CD4-positive, CD25-positive, alpha-beta regulatory T cell (primary cell): ENCODE measurements at regions not wholly inside any gene's neighbourhood (a gene's known extent, or its start where the extent isn't known, plus 50 kb on each side); places are given as distances from the start of the nearest gene placed in this dataset.

ENCODE experiments used
- ATAC-seq, 2 donors: fragments of 150-1000 bp; cut with Tn5 transposase; one replicate each; pipeline ENCODE4 v1.10.0; 2021; ENCODE audit warnings: low read depth in 2 of 2, moderate number of reproducible peaks in 2 of 2, moderate library complexity in 1 of 2
- DNase-seq, 3 donors: peaks; one replicate each; pipeline versions ENCODE4 v3.0.0 to v3.0.0-alpha.2; 2012 to 2022; ENCODE audit warnings: mixed read lengths in 1 of 3
- H3K27ac ChIP-seq: one replicate; pipeline ENCODE4 v1.7.0; 2013; ENCODE audit warnings: mild to moderate bottlenecking, low read length; ENCODE audit not compliant: insufficient read depth, poor library complexity, severe bottlenecking
- H3K27me3 ChIP-seq: one replicate; pipeline ENCODE4 v1.7.0; 2013; ENCODE audit warnings: low read length; ENCODE audit not compliant: control insufficient read depth, insufficient read depth
- H3K36me3 ChIP-seq: one replicate; pipeline ENCODE4 v1.7.0; 2013; ENCODE audit warnings: mild to moderate bottlenecking, low read length, moderate library complexity; ENCODE audit not compliant: control insufficient read depth, insufficient read depth
- H3K4me1 ChIP-seq: 2 replicates; pipeline ENCODE4 v1.7.0; 2013; ENCODE audit warnings: mild to moderate bottlenecking, low read length; ENCODE audit not compliant: insufficient read depth, control insufficient read depth, poor library complexity, severe bottlenecking
- H3K4me3 ChIP-seq: one replicate; pipeline ENCODE4 v1.7.0; 2013; ENCODE audit warnings: low read depth, mild to moderate bottlenecking, low read length, moderate library complexity
- H3K9me3 ChIP-seq, 2 experiments: 1 replicate in 1 of 2; 2 replicates in 1 of 2; pipeline ENCODE4 v1.7.0; 2013; ENCODE audit warnings: low read length in 2 of 2, mild to moderate bottlenecking in 1 of 2, moderate library complexity in 1 of 2; ENCODE audit not compliant: control insufficient read depth in 2 of 2
- H3K27ac Mint-ChIP-seq, 3 donors: one replicate each; pipeline ENCODE4 v1.8.0; 2020 to 2022; ENCODE audit warnings: mild to moderate bottlenecking in 3 of 3, mixed read lengths in 3 of 3, moderate library complexity in 2 of 3
- H3K27me3 Mint-ChIP-seq: one replicate; pipeline ENCODE4 v1.8.0; 2022; ENCODE audit warnings: mild to moderate bottlenecking, mixed read lengths
- H3K36me3 Mint-ChIP-seq: one replicate; pipeline ENCODE4 v1.8.0; 2020; ENCODE audit warnings: mixed read lengths
- H3K4me1 Mint-ChIP-seq, 4 donors: one replicate each; pipeline ENCODE4 v1.8.0; 2020 to 2022; ENCODE audit warnings: mixed read lengths in 4 of 4, mild to moderate bottlenecking in 1 of 4
- H3K4me3 Mint-ChIP-seq, 4 donors: one replicate each; pipeline ENCODE4 v1.8.0; 2020 to 2022; ENCODE audit warnings: mild to moderate bottlenecking in 4 of 4, mixed read lengths in 4 of 4, moderate library complexity in 3 of 4
- H3K9me3 Mint-ChIP-seq, 7 donors: one replicate each; pipeline ENCODE4 v1.8.0; 2020 to 2022; ENCODE audit warnings: mixed read lengths in 7 of 7, mild to moderate bottlenecking in 3 of 7, moderate library complexity in 2 of 7

DNA sequence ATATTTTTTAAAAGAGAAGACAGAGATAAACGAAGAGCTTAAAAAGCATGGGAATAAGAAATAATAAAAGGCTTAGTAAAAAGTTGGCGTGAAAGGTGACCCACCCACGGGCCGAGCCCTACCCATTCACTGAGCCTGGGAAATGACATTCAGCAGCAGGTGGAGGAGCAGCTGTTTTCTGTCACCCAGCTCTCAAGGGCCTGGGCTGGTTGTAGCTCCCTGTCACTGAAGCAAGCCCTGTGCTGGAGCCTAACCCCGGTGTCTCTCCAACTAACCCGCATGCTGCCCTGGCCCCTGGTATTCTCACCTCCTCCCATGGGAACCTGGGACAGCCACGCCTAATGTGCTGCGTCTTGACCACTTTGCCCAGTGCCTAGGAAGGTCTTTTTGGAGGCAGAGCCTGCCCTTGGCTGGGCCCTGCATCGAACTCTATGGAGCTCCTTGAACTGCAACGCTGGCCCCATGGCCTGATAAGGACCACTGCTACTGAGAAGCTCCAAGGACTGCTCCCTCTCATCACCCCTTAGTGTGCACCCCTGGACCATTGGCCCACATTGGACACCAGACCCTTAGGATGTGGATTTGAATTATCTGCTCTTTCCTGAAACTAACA lies 68.8 kb upstream of the IYD start:
- Mint-ChIP-seq H3K27me3 (no peaks in the 10 kb centered on the region), H3K27ac (no peak overlapping the region), H3K4me3 (no peak overlapping the region), H3K4me1 (no peaks in the 10 kb centered on the region), H3K9me3 (peaks cover 0 to 6% (median 2%) of the 10 kb centered on the region in 7 donors), H3K36me3 (no peaks in the 10 kb centered on the region)
- DNase-seq = no peak
- no peak for ATAC-seq
- no peak overlapping the region for H3K27ac ChIP-seq
- no peaks in the 10 kb centered on the region for H3K36me3 ChIP-seq
- H3K4me1 ChIP-seq = no peaks in the 10 kb centered on the region
- H3K9me3 ChIP-seq = peaks cover 1 to 6% of the 10 kb centered on the region in 2 experiments
- H3K27me3 ChIP-seq = no peaks in the 10 kb centered on the region
- H3K4me3 ChIP-seq = no peak overlapping the region

DNA sequence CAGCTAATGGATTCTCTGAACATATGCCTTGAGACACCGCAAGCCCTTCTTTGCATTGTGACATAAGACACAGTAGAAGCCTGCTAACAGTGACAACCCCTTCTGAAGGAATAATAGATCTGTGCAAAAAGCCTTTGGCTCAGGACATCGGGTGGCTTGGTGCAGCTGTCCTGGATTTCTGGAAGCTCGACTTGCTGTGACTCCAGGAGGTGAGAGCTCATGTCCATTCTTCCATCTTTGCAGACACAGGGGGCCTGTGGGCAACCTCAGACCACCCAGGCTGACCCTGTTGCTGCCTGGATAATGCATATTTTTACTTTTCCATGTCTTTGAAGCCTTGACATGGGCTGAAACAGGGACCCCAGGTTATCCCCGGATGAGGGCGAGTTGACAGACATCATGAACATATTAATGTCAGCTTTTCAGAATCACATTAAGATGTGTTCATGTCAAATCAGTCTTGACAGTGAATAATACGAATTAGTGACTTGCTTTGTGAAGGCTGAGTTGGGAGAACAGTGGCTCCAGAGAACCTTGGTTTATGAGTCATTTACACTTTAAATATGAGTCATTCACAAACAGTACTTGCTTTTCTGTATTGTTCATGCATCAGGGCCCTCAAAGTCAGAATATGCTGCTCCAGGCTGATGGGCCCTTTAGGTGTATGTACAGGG lies 66.8 kb upstream of the IYD start:
- peaks cover 5% of the 10 kb centered on the region for H3K27me3 Mint-ChIP-seq
- no peak for ATAC-seq
- no peaks in the 10 kb centered on the region for H3K4me1 ChIP-seq
- no peaks in the 10 kb centered on the region for H3K36me3 ChIP-seq
- H3K27me3 ChIP-seq = no peaks in the 10 kb centered on the region
- no peak overlapping the region for H3K27ac Mint-ChIP-seq
- H3K4me3 ChIP-seq = no peak overlapping the region
- H3K4me1 Mint-ChIP-seq = no peaks in the 10 kb centered on the region
- no peaks in the 10 kb centered on the region for H3K9me3 ChIP-seq
- H3K36me3 Mint-ChIP-seq = no peaks in the 10 kb centered on the region
- DNase-seq = peak in 1 of 3 donors; percentile 3
- H3K4me3 Mint-ChIP-seq = no peak overlapping the region
- H3K27ac ChIP-seq = no peak overlapping the region
- peaks cover 0 to 6% (median 2%) of the 10 kb centered on the region in 7 donors for H3K9me3 Mint-ChIP-seq

DNA sequence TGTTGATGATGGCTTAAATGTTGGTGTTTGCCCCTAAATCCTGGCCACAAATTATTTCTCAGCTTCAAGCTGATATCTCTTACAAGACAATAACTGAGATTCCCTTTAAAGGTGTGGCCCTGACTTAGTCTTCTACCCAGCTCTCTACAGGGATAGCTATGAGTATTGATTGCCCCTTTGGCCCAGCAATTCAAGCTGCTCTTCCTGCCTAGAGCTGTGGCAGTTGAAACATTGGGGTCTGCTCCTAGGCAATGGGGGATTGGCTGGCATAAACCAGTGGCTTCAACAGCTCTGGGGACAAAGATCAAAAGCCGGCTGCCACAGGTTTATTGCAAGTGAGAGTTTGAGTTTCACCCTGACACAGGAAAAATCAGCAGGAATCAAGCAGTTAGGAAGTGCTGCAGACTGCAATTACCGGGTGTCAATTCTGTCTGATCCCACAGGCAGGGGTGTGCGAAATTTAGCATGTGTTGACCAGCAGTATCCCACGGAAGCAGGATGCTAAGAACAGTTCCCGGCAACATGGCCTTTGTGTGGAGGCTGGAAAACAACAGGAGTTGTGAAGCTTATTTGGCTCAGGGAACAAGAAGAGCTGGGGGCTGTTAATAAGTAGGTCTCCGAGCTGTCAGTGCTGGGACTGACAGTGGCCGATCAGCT lies 66.2 kb upstream of the IYD start:
- no peak for ATAC-seq
- no peak overlapping the region for H3K27ac Mint-ChIP-seq

DNA sequence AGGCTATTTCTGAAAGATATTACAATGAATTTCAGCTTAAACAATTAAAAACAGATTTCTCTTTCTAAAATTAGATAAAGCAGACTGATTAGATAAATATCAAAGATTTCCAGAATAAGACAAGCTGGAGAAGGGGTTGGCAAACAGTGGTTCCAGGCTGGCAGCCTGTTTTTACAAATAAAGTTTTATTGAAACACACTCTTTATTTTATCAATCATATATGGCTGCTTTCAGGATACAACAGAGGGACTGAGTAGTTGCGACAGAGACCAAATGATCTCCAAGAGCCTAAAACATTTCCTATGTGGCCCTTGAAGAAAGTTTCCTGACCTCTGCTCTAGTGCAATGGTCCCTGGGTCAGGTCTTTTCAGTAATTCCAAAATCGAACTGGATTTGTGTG lies 65.6 kb upstream of the IYD start:
- no peaks in the 10 kb centered on the region for H3K9me3 ChIP-seq
- no peaks in the 10 kb centered on the region for H3K4me1 ChIP-seq
- Mint-ChIP-seq H3K27me3 (peaks cover 6% of the 10 kb centered on the region), H3K27ac (no peak overlapping the region), H3K9me3 (peaks cover 0 to 3% (median 0%) of the 10 kb centered on the region in 7 donors), H3K4me1 (no peaks in the 10 kb centered on the region), H3K4me3 (no peak overlapping the region), H3K36me3 (no peaks in the 10 kb centered on the region)
- no peaks in the 10 kb centered on the region for H3K36me3 ChIP-seq
- no peak for ATAC-seq
- no peak overlapping the region for H3K27ac ChIP-seq
- DNase-seq = no peak
- H3K4me3 ChIP-seq = no peak overlapping the region
- H3K27me3 ChIP-seq = no peaks in the 10 kb centered on the region

More for the DNA sequence above, 66.2 kb upstream of the IYD start:
- Histone ChIP-seq H3K4me1 (no peaks in the 10 kb centered on the region), H3K36me3 (no peaks in the 10 kb centered on the region), H3K4me3 (no peak overlapping the region), H3K27ac (no peak overlapping the region), H3K9me3 (no peaks in the 10 kb centered on the region), H3K27me3 (no peaks in the 10 kb centered on the region)
- peaks cover 5% of the 10 kb centered on the region for H3K27me3 Mint-ChIP-seq
- H3K36me3 Mint-ChIP-seq = no peaks in the 10 kb centered on the region
- no peaks in the 10 kb centered on the region for H3K4me1 Mint-ChIP-seq
- peaks cover 0 to 3% (median 2%) of the 10 kb centered on the region in 7 donors for H3K9me3 Mint-ChIP-seq
- no peak for DNase-seq
- no peak overlapping the region for H3K4me3 Mint-ChIP-seq

DNA sequence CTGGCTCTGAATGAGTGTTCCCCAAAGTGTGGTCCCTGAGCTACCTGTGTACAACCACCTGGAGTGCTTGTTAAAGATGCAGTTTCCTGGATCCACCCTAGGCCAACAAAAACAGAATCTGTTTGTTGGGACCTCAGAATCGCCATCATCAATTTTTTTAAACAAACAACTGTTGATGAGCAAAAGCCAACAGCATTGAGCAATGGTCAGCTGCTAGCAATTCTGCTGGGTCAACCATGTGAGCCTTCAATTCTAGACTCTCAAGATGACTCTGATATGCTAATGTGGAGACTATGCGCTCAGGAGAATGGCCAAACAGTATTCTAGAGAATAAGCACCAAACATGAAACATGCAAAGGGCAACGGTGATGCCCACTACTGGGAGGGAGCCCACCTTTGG lies 64.4 kb upstream of the IYD start:
- no peaks in the 10 kb centered on the region for H3K36me3 ChIP-seq
- no peaks in the 10 kb centered on the region for H3K27me3 ChIP-seq
- no peaks in the 10 kb centered on the region for H3K9me3 ChIP-seq
- Mint-ChIP-seq H3K4me3 (no peak overlapping the region), H3K27ac (no peak overlapping the region), H3K9me3 (peaks cover 0 to 4% (median 0%) of the 10 kb centered on the region in 7 donors), H3K4me1 (no peaks in the 10 kb centered on the region), H3K27me3 (peaks cover 13% of the 10 kb centered on the region), H3K36me3 (no peaks in the 10 kb centered on the region)
- DNase-seq (no peak), ATAC-seq (no peak)
- H3K27ac ChIP-seq = no peak overlapping the region
- H3K4me3 ChIP-seq = no peak overlapping the region
- no peaks in the 10 kb centered on the region for H3K4me1 ChIP-seq

DNA sequence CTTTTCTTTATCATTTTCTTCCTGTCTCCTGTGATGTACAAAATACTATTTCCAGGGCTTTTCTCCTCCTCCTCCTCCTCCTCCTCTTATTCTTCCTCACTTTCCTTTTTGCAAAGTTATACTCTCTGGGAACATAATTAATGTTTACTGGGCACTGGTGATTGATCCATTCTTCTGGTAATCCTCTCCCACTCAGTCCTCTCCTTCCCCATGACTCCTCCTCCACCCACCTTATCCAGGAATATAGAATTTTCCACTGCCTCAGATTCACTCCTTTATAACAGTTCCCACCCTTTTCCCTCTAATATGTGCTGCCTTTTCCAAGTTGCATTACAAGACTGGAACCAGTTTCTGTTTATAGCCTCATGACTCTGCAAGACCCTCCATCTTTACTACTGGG lies 62.5 kb upstream of the IYD start:
- Mint-ChIP-seq H3K9me3 (peaks cover 0 to 4% (median 0%) of the 10 kb centered on the region in 7 donors), H3K4me1 (no peaks in the 10 kb centered on the region), H3K36me3 (no peaks in the 10 kb centered on the region), H3K27ac (no peak overlapping the region), H3K4me3 (no peak overlapping the region), H3K27me3 (peaks cover 17% of the 10 kb centered on the region)
- Histone ChIP-seq H3K4me3 (no peak overlapping the region), H3K27me3 (no peaks in the 10 kb centered on the region), H3K36me3 (no peaks in the 10 kb centered on the region), H3K9me3 (no peaks in the 10 kb centered on the region), H3K4me1 (no peaks in the 10 kb centered on the region), H3K27ac (no peak overlapping the region)
- no peak for ATAC-seq
- DNase-seq = no peak

DNA sequence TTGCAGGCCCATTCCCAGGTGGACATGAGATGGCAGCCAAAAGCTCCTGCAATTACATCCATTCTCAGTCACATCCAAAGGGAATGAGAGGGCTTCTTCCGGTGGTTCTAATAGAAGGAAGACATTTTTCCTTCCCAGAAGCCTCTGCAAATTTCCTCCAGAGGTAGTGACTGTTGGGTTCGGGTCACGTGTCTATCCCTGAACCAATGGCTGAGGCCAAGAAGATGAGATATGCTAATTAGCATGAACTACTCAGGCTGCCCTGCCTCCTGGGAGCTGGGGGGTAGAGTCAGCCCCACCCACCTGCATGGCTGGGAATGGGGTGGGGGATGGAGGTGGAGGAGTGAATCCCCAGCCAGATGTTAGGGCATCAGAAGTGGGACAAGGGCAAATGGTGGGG lies 61.3 kb upstream of the IYD start:
- H3K9me3 ChIP-seq = no peaks in the 10 kb centered on the region
- no peak overlapping the region for H3K4me3 Mint-ChIP-seq
- ATAC-seq = no peak
- peaks cover 0 to 5% (median 0%) of the 10 kb centered on the region in 7 donors for H3K9me3 Mint-ChIP-seq
- no peaks in the 10 kb centered on the region for H3K4me1 ChIP-seq
- H3K36me3 ChIP-seq = no peaks in the 10 kb centered on the region
- H3K27ac Mint-ChIP-seq = no peak overlapping the region
- DNase-seq = no peak
- H3K4me1 Mint-ChIP-seq = no peaks in the 10 kb centered on the region
- H3K4me3 ChIP-seq = no peak overlapping the region
- H3K36me3 Mint-ChIP-seq = no peaks in the 10 kb centered on the region
- no peaks in the 10 kb centered on the region for H3K27me3 ChIP-seq
- H3K27ac ChIP-seq = no peak overlapping the region
- peaks cover 17% of the 10 kb centered on the region for H3K27me3 Mint-ChIP-seq
